Activated T-cell treated with anti-CD3 and anti-CD28 coated beads, Interleukin-2, amount 50 U/mL, for 24 hours (primary cell): ENCODE measurements at regions not wholly inside any gene's neighbourhood (a gene's known extent, or its start where the extent isn't known, plus 50 kb on each side); places are given as distances from the start of the nearest gene placed in this dataset.

Source experiments
- DNase-seq: peaks from one replicate; pipeline ENCODE4 v3.0.0-alpha.2; 2020
- H3K27ac Mint-ChIP-seq: 2 replicates; pipeline ENCODE4 v1.8.0; 2020; ENCODE audit warnings: mild to moderate bottlenecking, mixed read lengths
- H3K27me3 Mint-ChIP-seq: 2 replicates; pipeline ENCODE4 v1.8.0; 2020; ENCODE audit warnings: mixed read lengths
- H3K36me3 Mint-ChIP-seq: 2 replicates; pipeline ENCODE4 v1.8.0; 2020; ENCODE audit warnings: low read depth, mixed read lengths
- H3K4me1 Mint-ChIP-seq: 2 replicates; pipeline ENCODE4 v1.8.0; 2020; ENCODE audit warnings: low read depth, mixed read lengths
- H3K4me3 Mint-ChIP-seq: 2 replicates; pipeline ENCODE4 v1.8.0; 2020; ENCODE audit warnings: mild to moderate bottlenecking, moderate library complexity, mixed read lengths
- H3K9me3 Mint-ChIP-seq: 2 replicates; pipeline ENCODE4 v1.8.0; 2020; ENCODE audit warnings: mixed read lengths

- Mint-ChIP-seq H3K27me3 (no peaks in the 10 kb centered on the region), H3K36me3 (no peaks in the 10 kb centered on the region), H3K27ac (no peak overlapping the region), H3K4me1 (no peaks in the 10 kb centered on the region), H3K4me3 (no peak overlapping the region), H3K9me3 (no peaks in the 10 kb centered on the region)
- DNase-seq: no peak
Measured at GRCh38 chr6:153563001-153563400, 431.9 kb upstream of the RGS17 start.

- H3K4me3 Mint-ChIP-seq: no peak overlapping the region
- no peak overlapping the region for H3K27ac Mint-ChIP-seq
- no peaks in the 10 kb centered on the region for H3K36me3 Mint-ChIP-seq
- no peak for DNase-seq
- H3K27me3 Mint-ChIP-seq: no peaks in the 10 kb centered on the region
- no peaks in the 10 kb centered on the region for H3K9me3 Mint-ChIP-seq
- no peaks in the 10 kb centered on the region for H3K4me1 Mint-ChIP-seq
Measured at GRCh38 chr6:153553627-153554026, 422.5 kb upstream of the RGS17 start.

- no peak for DNase-seq
- Mint-ChIP-seq H3K27ac (no peak overlapping the region), H3K4me3 (no peak overlapping the region), H3K36me3 (no peaks in the 10 kb centered on the region), H3K27me3 (no peaks in the 10 kb centered on the region), H3K4me1 (no peaks in the 10 kb centered on the region), H3K9me3 (peaks cover 5% of the 10 kb centered on the region)
Measured at GRCh38 chr6:153539602-153540001, 408.5 kb upstream of the RGS17 start.

GRCh38 chr6:153538491-153538890, 407.4 kb upstream of the RGS17 start:
- H3K27ac Mint-ChIP-seq: no peak overlapping the region
- peaks cover 5% of the 10 kb centered on the region for H3K9me3 Mint-ChIP-seq
- DNase-seq: no peak
- no peaks in the 10 kb centered on the region for H3K4me1 Mint-ChIP-seq
- no peaks in the 10 kb centered on the region for H3K27me3 Mint-ChIP-seq
- H3K4me3 Mint-ChIP-seq: no peak overlapping the region
- no peaks in the 10 kb centered on the region for H3K36me3 Mint-ChIP-seq

GRCh38 chr6:153537422-153537821, 406.3 kb upstream of the RGS17 start:
- Mint-ChIP-seq H3K4me3 (no peak overlapping the region), H3K9me3 (no peaks in the 10 kb centered on the region), H3K4me1 (no peaks in the 10 kb centered on the region), H3K27me3 (no peaks in the 10 kb centered on the region), H3K36me3 (no peaks in the 10 kb centered on the region), H3K27ac (no peak overlapping the region)
- no peak for DNase-seq

GRCh38 chr6:153526479-153526878, 395.4 kb upstream of the RGS17 start:
- no peaks in the 10 kb centered on the region for H3K9me3 Mint-ChIP-seq
- H3K36me3 Mint-ChIP-seq: no peaks in the 10 kb centered on the region
- H3K27ac Mint-ChIP-seq: no peak overlapping the region
- no peak for DNase-seq
- no peak overlapping the region for H3K4me3 Mint-ChIP-seq
- H3K4me1 Mint-ChIP-seq: no peaks in the 10 kb centered on the region
- no peaks in the 10 kb centered on the region for H3K27me3 Mint-ChIP-seq

- Mint-ChIP-seq H3K36me3 (no peaks in the 10 kb centered on the region), H3K9me3 (no peaks in the 10 kb centered on the region), H3K27ac (no peak overlapping the region), H3K27me3 (no peaks in the 10 kb centered on the region), H3K4me3 (no peak overlapping the region), H3K4me1 (no peaks in the 10 kb centered on the region)
- no peak for DNase-seq
Measured at GRCh38 chr6:153525998-153526397, 394.9 kb upstream of the RGS17 start.

- H3K4me1 Mint-ChIP-seq: no peaks in the 10 kb centered on the region
Measured at GRCh38 chr6:153523390-153523789, 392.3 kb upstream of the RGS17 start.

GRCh38 chr6:153511896-153512496, 380.9 kb upstream of the RGS17 start:
- Mint-ChIP-seq H3K4me3 (no peak overlapping the region), H3K27ac (no peak overlapping the region), H3K9me3 (peaks cover 2% of the 10 kb centered on the region), H3K36me3 (no peaks in the 10 kb centered on the region), H3K4me1 (no peaks in the 10 kb centered on the region), H3K27me3 (no peaks in the 10 kb centered on the region)
- DNase-seq: no peak

More at GRCh38 chr6:153523390-153523789, 392.3 kb upstream of the RGS17 start:
- peaks cover 3% of the 10 kb centered on the region for H3K9me3 Mint-ChIP-seq
- no peak overlapping the region for H3K4me3 Mint-ChIP-seq
- H3K36me3 Mint-ChIP-seq: no peaks in the 10 kb centered on the region
- H3K27me3 Mint-ChIP-seq: no peaks in the 10 kb centered on the region
- no peak for DNase-seq
- no peak overlapping the region for H3K27ac Mint-ChIP-seq

GRCh38 chr6:153503810-153504209, 372.7 kb upstream of the RGS17 start:
- H3K9me3 Mint-ChIP-seq: no peaks in the 10 kb centered on the region
- no peak for DNase-seq
- no peaks in the 10 kb centered on the region for H3K36me3 Mint-ChIP-seq
- H3K27me3 Mint-ChIP-seq: no peaks in the 10 kb centered on the region
- H3K27ac Mint-ChIP-seq: no peak overlapping the region
- H3K4me3 Mint-ChIP-seq: no peak overlapping the region
- H3K4me1 Mint-ChIP-seq: no peaks in the 10 kb centered on the region

GRCh38 chr6:153493501-153493900, 362.4 kb upstream of the RGS17 start:
- H3K27me3 Mint-ChIP-seq: no peaks in the 10 kb centered on the region
- H3K4me3 Mint-ChIP-seq: no peak overlapping the region
- DNase-seq: no peak
- no peak overlapping the region for H3K27ac Mint-ChIP-seq
- H3K4me1 Mint-ChIP-seq: no peaks in the 10 kb centered on the region
- H3K36me3 Mint-ChIP-seq: no peaks in the 10 kb centered on the region
- peaks cover 3% of the 10 kb centered on the region for H3K9me3 Mint-ChIP-seq

GRCh38 chr6:153489479-153489878, 358.4 kb upstream of the RGS17 start:
- peaks cover 7% of the 10 kb centered on the region for H3K9me3 Mint-ChIP-seq
- no peak overlapping the region for H3K4me3 Mint-ChIP-seq
- no peaks in the 10 kb centered on the region for H3K27me3 Mint-ChIP-seq
- H3K4me1 Mint-ChIP-seq: no peaks in the 10 kb centered on the region
- H3K27ac Mint-ChIP-seq: no peak overlapping the region
- no peak for DNase-seq
- no peaks in the 10 kb centered on the region for H3K36me3 Mint-ChIP-seq

- Mint-ChIP-seq H3K4me3 (no peak overlapping the region), H3K36me3 (no peaks in the 10 kb centered on the region), H3K4me1 (no peaks in the 10 kb centered on the region), H3K9me3 (peaks cover 7% of the 10 kb centered on the region), H3K27me3 (no peaks in the 10 kb centered on the region), H3K27ac (no peak overlapping the region)
- DNase-seq: no peak
Measured at GRCh38 chr6:153488267-153488666, 357.2 kb upstream of the RGS17 start.

- Mint-ChIP-seq H3K9me3 (peaks cover 7% of the 10 kb centered on the region), H3K36me3 (no peaks in the 10 kb centered on the region), H3K27me3 (no peaks in the 10 kb centered on the region), H3K27ac (no peak overlapping the region), H3K4me3 (no peak overlapping the region), H3K4me1 (no peaks in the 10 kb centered on the region)
- DNase-seq: no peak
Measured at GRCh38 chr6:153485072-153485471, 354.0 kb upstream of the RGS17 start.

GRCh38 chr6:153484056-153484455, 353.0 kb upstream of the RGS17 start:
- Mint-ChIP-seq H3K9me3 (peaks cover 7% of the 10 kb centered on the region), H3K4me3 (no peak overlapping the region), H3K27ac (no peak overlapping the region), H3K4me1 (no peaks in the 10 kb centered on the region), H3K27me3 (no peaks in the 10 kb centered on the region), H3K36me3 (no peaks in the 10 kb centered on the region)
- no peak for DNase-seq

- Mint-ChIP-seq H3K27ac (no peak overlapping the region), H3K36me3 (no peaks in the 10 kb centered on the region), H3K9me3 (no peaks in the 10 kb centered on the region), H3K4me1 (no peaks in the 10 kb centered on the region), H3K27me3 (no peaks in the 10 kb centered on the region), H3K4me3 (no peak overlapping the region)
- DNase-seq: no peak
Measured at GRCh38 chr6:153476243-153476642, 345.2 kb upstream of the RGS17 start.
